GM20000 (cell line): ENCODE measurements at regions not wholly inside any gene's neighbourhood (a gene's known extent, or its start where the extent isn't known, plus 50 kb on each side); places are given as distances from the start of the nearest gene placed in this dataset.

Source experiments
- DNase-seq: peaks from one replicate; pipeline ENCODE4 v3.0.0; 2012; ENCODE audit warnings: low spot score
- TF ChIP-seq, protein P1 (sequence below): IDR thresholded peaks from 2 replicates; pipeline ENCODE4 v1.5.1; 2012; ENCODE audit warnings: mild to moderate bottlenecking, control low read depth; ENCODE audit errors: extremely low read depth, missing control alignments

DNA sequence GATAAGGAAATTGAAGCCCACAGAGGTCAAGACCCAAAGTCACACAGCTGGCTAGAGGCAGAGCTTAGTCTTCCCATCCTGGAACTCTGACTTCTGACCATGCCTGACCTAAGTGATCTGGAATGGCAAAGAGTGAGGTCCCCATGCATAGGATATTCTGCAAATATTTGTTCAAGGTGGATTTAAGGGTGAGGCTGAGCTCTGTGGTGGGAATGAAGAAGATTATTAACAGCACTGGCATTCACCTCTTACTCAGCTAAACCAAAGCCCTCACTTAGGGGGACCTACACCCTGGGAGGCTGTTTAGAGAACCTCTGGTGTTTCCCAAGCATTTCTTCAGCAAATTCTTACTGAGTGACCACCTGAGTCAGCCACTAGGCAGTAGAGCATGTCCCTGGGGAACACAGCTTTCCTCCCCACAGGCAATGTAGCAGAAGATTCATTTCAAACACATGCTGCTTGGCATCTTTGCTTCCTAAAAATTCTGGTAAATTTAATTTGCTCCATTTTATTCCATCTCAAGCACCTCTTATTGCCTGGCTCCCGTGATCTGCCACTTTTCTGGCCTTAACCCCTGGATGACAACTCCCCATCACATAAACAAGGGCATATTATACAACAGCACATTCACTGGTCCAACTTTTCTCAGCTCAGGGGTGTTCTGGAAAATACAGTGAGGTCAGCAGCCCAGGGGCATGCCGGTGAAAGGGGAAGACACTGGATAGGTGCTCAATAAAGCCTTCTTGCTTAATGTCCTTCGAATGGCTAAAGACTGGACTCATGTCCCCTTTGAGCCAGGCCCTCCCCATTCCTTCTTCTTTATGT, 176.0 kb downstream of the ABHD5 start:
- TF ChIP-seq, protein P1, sequence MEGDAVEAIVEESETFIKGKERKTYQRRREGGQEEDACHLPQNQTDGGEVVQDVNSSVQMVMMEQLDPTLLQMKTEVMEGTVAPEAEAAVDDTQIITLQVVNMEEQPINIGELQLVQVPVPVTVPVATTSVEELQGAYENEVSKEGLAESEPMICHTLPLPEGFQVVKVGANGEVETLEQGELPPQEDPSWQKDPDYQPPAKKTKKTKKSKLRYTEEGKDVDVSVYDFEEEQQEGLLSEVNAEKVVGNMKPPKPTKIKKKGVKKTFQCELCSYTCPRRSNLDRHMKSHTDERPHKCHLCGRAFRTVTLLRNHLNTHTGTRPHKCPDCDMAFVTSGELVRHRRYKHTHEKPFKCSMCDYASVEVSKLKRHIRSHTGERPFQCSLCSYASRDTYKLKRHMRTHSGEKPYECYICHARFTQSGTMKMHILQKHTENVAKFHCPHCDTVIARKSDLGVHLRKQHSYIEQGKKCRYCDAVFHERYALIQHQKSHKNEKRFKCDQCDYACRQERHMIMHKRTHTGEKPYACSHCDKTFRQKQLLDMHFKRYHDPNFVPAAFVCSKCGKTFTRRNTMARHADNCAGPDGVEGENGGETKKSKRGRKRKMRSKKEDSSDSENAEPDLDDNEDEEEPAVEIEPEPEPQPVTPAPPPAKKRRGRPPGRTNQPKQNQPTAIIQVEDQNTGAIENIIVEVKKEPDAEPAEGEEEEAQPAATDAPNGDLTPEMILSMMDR = no peak
- DNase-seq = no peak

DNA sequence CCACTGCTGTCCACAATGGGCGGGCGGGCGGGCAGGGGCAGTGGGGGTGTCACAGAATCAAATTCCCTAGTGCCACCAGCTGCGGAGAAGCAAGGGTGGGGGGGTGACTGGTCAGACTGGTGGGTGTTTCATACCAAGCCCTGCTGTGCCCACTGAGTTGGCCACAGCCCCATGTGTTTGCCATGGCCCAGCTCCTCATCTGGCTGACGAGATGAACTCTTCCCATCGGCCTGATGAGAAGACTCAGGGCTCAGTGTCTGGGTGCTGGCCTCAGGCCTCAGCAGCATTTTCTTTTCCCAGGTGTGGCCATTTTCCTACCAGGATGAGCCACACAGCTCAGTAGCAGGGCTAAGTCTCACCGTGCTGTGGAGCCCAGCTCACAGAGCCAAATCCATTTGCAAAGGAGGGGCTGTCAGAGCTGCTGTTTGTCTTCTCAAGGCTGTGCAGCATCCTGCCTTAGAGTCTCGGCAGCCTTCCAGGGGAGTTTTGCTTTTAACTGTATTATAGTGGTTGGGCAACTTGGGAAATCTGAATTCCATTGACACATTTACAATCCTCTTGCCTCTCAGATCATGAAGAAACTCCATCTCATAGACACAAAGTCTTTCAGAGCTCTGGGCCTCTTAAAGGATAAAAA, 176.8 kb downstream of the ABHD5 start:
- TF ChIP-seq, protein P1 = no peak
- DNase-seq = no peak

DNA sequence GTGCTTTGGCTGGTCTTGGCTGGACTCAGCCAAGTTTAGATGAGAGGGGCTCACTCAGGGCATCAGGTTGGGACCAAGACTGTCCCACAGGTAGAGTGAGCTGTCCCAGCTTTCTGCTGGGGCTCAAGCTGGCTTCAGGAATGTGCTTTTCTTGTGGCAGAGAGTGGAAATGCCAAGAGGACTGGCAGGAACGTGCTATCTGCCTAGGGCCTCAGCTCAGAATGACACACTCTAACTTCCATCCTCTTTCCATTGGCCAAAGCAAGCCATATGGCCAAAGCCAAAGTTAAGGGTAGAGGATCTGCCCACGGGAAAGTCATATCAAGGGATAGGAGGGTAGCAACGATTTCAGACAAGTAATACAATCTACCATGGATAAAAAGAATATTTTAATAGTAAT, 178.8 kb downstream of the ABHD5 start:
- DNase-seq = no peak
- TF ChIP-seq, protein P1 = no peak

DNA sequence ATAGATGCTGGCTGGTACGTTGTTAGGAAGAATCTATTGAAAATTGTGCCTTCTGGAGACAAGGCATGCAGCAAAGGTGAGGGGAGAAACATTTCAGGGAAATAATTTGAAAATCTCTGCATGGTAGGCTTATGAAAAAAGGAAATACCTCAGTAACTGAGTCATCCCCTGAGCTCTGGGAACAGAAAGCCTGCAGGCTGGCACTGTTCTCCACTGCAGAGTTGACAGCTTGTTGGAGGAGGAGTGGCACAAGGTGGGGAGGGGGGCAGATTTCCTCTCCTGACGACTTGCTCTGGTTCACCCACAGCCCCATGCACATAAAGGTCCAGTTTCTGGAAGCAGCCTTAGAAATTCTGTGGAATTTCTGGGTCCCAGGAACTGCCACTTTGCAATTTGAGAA, 179.4 kb downstream of the ABHD5 start:
- no peak for DNase-seq
- TF ChIP-seq, protein P1 = no peak

GRCh38 chr3:43870844-43871626, 180.3 kb downstream of the ABHD5 start:
- TF ChIP-seq, protein P1 = no peak
- no peak for DNase-seq

- no peak for DNase-seq
- TF ChIP-seq, protein P1 = no peak
Observed at GRCh38 chr3:43871627-43872245, 181.0 kb downstream of the ABHD5 start.
